ENCODE measurements at regions not wholly inside any gene's neighbourhood (a gene's known extent, or its start where the extent isn't known, plus 50 kb on each side); places are given as distances from the start of the nearest gene placed in this dataset.

- H3K27me3 ChIP-seq, result peaks cover 64% of the 10 kb centered on the region
- H3K9ac ChIP-seq, result no peak overlapping the region
- peaks cover 29% of the 10 kb centered on the region for H3F3A ChIP-seq (ENCODE audit: low read depth)
- peaks cover 11% of the 10 kb centered on the region for H3K4me1 ChIP-seq
- H3K27me3 Mint-ChIP-seq (ENCODE audit: insufficient read depth, low read depth), result peaks cover 13% of the 10 kb centered on the region
- H3K27ac Mint-ChIP-seq, result peak overlapping the region; percentile 64
- no peaks in the 10 kb centered on the region for H3K9me3 ChIP-seq (ENCODE audit: low read depth)
- no peaks in the 10 kb centered on the region for H3K9me3 Mint-ChIP-seq
- no peaks in the 10 kb centered on the region for H3K36me3 ChIP-seq
- H4K20me1 ChIP-seq (ENCODE audit: low read depth), result no peaks in the 10 kb centered on the region
- H3K4me3 ChIP-seq, result peak overlapping the region; percentile 60
- H3K4me3 Mint-ChIP-seq, result peak overlapping the region; percentile 98
- peak overlapping the region; percentile 92 for H3K4me2 ChIP-seq
- TF ChIP-seq CTCF (IDR thresholded peaks at IDR 0.05), result no peak
- peak; percentile 62 for TF ChIP-seq EZH2 (IDR thresholded peaks at IDR 0.05)
- H3K36me3 Mint-ChIP-seq, result no peaks in the 10 kb centered on the region
- DNase-seq (ENCODE audit: low spot score), result peak; percentile 68
- no peaks in the 10 kb centered on the region for H3K79me2 ChIP-seq (ENCODE audit: low read depth)
- H2AFZ ChIP-seq (replicated peaks), result peak overlapping the region; percentile 83
- peaks cover 26% of the 10 kb centered on the region for H3K4me1 Mint-ChIP-seq
- H3K27ac ChIP-seq, result no peak overlapping the region
Observed at GRCh38 chr4:24470666-24471485, 113.5 kb downstream of the DHX15 start.

- H3K36me3 ChIP-seq, result no peaks in the 10 kb centered on the region
- H3K27ac ChIP-seq, result no peak overlapping the region
- no peak overlapping the region for H2AFZ ChIP-seq (replicated peaks)
- H3K9ac ChIP-seq, result no peak overlapping the region
- TF ChIP-seq EZH2phosphoT487 (IDR thresholded peaks at IDR 0.05), result no peak
- no peak for TF ChIP-seq CTCF (IDR thresholded peaks at IDR 0.05)
- no peak for TF ChIP-seq EZH2 (IDR thresholded peaks at IDR 0.05)
- H3K4me1 ChIP-seq, result peaks cover 6% of the 10 kb centered on the region
- no peak for DNase-seq (ENCODE audit: low spot score)
- no peak overlapping the region for H3K4me3 ChIP-seq
- Mint-ChIP-seq H3K4me1 (peaks cover 20% of the 10 kb centered on the region), H3K4me3 (peak overlapping the region; percentile 25), H3K27me3 (ENCODE audit: insufficient read depth, low read depth) (peaks cover 13% of the 10 kb centered on the region), H3K27ac (no peak overlapping the region), H3K36me3 (no peaks in the 10 kb centered on the region), H3K9me3 (no peaks in the 10 kb centered on the region)
- no peaks in the 10 kb centered on the region for H4K20me1 ChIP-seq (ENCODE audit: low read depth)
- H3K79me2 ChIP-seq (ENCODE audit: low read depth), result no peaks in the 10 kb centered on the region
- no peaks in the 10 kb centered on the region for H3K9me3 ChIP-seq (ENCODE audit: low read depth)
- H3F3A ChIP-seq (ENCODE audit: low read depth), result peaks cover 22% of the 10 kb centered on the region
- H3K27me3 ChIP-seq, result peaks cover 57% of the 10 kb centered on the region
- H3K4me2 ChIP-seq, result no peak overlapping the region
Observed at GRCh38 chr4:24468071-24468470, 116.3 kb downstream of the DHX15 start.

GRCh38 chr4:24464566-24464965, 119.8 kb downstream of the DHX15 start:
- H3K9ac ChIP-seq, result no peak overlapping the region
- H3K4me2 ChIP-seq, result no peak overlapping the region
- no peak overlapping the region for H3K27ac ChIP-seq
- TF ChIP-seq EZH2 (IDR thresholded peaks at IDR 0.05), result no peak
- TF ChIP-seq EZH2phosphoT487 (IDR thresholded peaks at IDR 0.05), result no peak
- no peak for TF ChIP-seq CTCF (IDR thresholded peaks at IDR 0.05)
- no peak overlapping the region for H2AFZ ChIP-seq (replicated peaks)
- no peak for DNase-seq (ENCODE audit: low spot score)
- H3K27me3 ChIP-seq, result peaks cover 27% of the 10 kb centered on the region
- Mint-ChIP-seq H3K4me3 (no peak overlapping the region), H3K9me3 (no peaks in the 10 kb centered on the region), H3K27me3 (ENCODE audit: insufficient read depth, low read depth) (peaks cover 4% of the 10 kb centered on the region), H3K36me3 (no peaks in the 10 kb centered on the region), H3K27ac (no peak overlapping the region), H3K4me1 (peaks cover 8% of the 10 kb centered on the region)
- no peaks in the 10 kb centered on the region for H3K79me2 ChIP-seq (ENCODE audit: low read depth)
- H3K36me3 ChIP-seq, result no peaks in the 10 kb centered on the region
- H3K9me3 ChIP-seq (ENCODE audit: low read depth), result no peaks in the 10 kb centered on the region
- H3F3A ChIP-seq (ENCODE audit: low read depth), result peaks cover 6% of the 10 kb centered on the region
- H3K4me3 ChIP-seq, result no peak overlapping the region
- no peaks in the 10 kb centered on the region for H4K20me1 ChIP-seq (ENCODE audit: low read depth)
- peaks cover 11% of the 10 kb centered on the region for H3K4me1 ChIP-seq

All from neural progenitor cell (in vitro differentiated cells).